ENCODE measurements at regions not wholly inside any gene's neighbourhood (a gene's known extent, or its start where the extent isn't known, plus 50 kb on each side); places are given as distances from the start of the nearest gene placed in this dataset.
"Not testable (repeated sequence)": the region's sequence is repeated elsewhere in the genome, so short reads cannot be mapped to it uniquely, and the experiment has no call there.

DNA sequence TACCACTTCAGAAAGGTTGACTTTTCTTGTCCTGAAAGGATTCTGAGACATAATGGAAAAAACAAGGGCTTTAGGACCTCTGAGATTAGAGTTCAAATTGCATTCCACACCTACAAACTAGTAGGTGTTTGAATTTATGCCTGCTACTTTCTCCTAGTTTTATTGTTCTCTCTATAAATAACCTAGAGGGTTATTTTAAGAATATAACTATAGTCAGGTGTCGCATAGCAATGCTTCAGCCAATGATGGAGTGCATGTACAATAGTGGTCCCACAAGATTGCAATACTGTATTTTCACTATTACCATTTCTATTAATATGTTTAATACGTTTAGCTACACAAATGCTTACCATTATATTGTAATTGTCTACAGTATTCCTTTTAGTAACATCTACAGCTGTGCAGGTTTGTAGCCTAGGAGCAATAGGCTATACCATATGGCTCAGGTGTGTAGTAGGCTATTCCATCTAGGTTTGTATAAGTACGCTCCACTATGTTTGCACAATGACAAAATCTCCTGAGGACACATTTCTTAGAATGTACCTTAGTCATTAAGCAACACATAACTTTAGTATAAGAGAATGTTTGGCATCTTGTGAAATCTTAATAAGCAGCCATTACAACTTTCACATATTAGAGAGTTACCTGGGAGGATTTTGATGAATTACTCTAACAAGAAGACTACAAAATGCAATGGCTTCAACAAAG is 1352.5 kb downstream of the ZPLD1 start:
- DNase-seq = no peak

DNA sequence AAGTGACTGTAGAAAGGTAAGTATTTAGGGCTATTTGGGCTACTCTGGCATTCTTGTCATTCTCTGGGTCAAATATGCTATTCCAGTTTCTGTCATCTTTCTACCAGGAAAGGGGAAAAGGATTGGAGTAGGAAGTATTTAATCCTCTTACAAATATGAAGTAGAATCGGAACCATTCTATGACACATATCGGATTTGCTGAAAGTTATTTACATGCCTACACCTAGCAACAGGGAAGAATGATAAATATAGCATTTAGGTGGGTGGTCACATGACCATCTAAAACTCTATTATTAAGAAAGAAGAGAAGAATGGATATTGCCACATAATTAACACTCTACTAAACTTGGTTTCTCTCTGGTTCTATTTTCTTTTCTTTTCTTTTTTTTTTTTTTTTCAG is 1353.1 kb downstream of the ZPLD1 start:
- DNase-seq = no peak

DNA sequence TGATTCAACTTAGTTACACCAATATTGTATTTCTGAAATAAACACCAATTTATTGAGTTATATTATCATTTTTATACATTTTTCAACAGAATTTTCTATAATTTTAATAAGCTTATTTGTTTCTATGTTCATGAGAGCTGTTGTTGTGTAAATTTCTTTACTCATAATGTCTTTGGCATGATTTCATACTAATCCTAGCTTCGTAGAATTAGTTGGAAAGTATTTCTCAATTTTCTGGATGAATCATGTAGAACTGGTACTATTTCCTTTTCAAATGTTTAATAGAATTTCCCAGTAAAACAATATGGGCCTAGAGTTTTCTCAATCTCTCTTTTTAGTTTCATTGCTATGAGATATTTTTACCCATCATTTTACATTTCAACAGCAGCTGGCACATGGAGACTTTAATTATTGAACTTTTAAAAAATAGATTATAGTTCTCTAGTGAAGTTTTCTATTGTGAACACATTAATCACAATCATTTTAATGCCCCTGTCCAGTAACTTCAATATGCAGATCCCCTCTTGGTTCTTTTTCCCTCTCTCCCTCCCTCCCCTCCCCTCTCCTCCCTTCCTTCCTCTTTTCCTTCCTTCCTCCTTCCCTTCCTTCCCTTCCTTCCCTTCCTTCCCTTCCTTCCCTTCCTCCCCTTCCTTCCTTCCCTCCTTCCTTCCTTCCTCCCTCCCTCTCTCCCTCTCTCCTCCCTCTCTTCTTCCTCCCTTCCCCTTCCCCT is 1357.1 kb downstream of the ZPLD1 start:
- DNase-seq = no peak

DNA sequence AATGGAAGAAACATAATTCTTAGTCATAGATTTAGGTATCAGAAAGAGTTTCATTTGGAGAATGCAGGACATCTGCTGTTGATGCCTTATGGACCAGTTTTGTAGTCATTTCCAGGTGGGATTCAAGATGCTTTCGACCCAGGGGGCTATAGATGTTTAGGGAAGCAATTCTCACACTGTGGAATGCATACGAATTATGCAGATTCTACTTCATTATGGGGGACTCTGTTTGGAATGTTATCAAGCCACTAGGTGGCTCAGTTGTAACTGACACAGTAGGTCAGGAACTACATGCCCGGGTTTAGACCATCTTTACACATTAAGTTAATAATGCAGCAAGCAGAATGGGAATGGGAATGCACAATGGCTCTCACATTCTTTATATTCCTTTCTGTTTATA is 1359.8 kb downstream of the ZPLD1 start:
- DNase-seq = no peak

DNA sequence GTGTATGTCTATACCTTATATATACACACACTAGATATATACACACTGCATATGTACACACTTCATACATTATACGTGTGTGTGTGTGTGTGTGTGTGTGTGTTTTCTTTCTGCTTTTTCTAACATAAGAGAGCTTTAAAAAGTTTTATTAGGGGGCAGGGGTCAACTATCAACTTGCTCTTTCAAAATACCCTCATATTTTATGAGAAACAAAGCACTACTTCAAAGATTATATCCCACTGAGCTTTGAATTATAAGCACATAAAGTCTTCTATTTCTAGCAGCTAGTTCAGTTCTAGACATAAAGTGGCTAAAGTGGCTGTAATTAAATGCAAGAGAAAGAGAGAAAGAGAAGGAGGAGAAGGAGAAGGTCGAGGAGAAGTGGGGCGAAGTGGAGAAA is 1361.3 kb downstream of the ZPLD1 start:
- DNase-seq = no peak

DNA sequence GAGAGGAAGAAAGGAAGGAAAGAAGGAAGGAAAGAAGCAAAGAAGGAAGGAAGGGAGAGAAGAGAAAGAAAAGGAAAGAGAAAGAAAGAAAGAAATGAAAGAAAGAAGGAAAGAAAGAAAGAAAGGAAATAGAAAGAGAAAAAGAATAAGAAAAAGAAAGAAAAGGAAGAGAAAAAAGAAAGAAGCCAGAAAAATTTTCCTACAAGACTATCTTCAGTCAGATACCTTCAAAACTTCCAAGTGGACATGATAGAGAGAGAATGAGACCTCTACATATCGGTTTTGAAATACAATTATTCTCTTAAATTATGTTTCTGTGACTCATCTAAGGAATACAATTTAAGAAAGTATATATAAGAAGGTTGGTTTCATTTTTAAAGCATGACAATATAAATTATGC is 1369.0 kb downstream of the ZPLD1 start:
- DNase-seq = no peak

DNA sequence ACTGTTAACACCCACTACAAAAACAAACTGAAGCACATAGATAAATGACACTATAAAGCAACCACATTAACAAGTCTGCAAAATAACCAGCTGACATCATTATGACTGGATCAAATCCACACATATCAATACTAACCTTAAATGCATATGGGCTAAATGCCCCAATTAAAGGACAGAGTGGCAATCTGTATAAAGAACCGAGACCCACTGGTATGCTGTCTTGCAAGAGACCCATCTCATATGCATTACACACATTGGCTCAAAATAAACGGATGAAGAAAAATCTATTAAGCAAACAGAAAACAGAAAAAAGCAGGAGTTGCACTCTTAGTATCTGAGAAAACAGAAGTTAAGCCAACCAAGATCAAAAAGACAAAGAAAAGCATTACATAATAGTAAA is 1375.4 kb downstream of the ZPLD1 start:
- DNase-seq = no peak

DNA sequence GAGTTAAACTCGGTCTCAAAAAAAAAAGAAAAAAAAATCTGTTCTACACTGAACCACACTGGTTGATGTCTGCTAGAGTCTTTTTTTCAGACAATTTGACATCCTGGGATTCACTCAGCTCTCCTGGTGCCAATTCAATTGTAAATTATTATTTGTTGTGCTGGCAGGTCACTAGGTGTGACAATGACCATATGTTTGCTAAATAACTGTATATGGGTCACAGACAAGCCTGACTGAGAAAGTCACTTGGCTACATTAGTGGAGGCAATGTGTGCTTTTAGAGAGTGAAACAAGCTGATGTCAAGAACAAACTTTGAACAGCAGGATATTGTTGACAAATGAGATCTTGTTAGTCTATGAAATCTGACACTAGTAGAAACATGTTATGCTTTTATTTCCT is 1379.1 kb downstream of the ZPLD1 start:
- DNase-seq = no peak

DNA sequence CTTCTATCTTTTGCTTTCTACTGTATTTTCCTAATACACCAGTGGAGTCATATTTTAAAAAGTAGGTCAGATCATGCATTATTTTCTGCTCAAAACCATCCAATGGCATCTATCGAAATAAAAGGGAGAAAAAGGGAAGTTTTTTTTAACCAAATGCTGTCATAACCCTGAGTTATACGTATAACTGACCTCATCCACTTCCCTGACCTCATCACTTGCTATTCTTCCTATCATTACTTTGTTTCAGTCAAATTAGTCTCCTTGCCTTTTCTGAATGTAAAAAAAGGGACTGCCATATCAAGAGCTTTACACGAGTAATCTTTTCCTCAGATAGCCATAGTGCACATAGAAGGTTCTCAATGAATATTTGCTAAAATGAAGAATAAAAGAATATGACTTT is 1383.6 kb downstream of the ZPLD1 start:
- no peak for DNase-seq

DNA sequence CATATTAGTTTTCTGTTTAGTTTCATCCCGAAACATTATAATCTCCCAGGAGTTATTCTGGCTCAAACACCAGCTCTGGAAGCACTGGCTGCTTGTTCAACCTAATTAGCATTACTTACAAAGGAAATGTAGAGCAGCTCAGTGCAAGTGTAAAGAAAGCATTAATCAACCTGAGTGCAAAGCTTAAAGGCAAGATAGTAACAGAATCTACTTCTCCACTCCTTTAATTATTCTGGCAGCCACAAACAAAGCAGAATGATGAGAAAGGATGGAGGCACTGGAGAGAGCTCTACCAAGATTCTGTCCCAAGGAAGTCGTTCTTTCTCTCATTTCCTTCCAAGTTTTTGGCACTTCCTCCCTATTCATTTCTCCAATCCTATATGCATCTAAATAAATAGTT is 1384.0 kb downstream of the ZPLD1 start:
- DNase-seq = no peak

DNA sequence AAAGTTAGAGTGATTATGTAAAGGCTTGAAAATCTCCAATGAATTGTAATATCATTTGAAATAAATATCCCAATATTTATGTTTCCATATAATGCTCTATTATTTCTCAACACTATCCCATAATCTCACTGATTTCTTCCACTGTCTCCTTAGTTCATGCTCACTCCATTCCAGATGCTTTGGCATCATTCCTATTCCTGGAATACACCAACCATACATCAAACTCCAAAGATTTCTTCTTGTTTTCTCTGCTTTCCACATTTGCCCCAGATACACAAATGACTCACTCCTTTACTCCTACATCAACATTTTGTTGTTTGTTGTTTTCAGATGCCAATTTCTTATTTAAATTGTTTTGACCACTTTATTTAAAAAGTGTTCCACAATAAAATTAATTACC is 1390.8 kb downstream of the ZPLD1 start:
- DNase-seq = no peak

DNA sequence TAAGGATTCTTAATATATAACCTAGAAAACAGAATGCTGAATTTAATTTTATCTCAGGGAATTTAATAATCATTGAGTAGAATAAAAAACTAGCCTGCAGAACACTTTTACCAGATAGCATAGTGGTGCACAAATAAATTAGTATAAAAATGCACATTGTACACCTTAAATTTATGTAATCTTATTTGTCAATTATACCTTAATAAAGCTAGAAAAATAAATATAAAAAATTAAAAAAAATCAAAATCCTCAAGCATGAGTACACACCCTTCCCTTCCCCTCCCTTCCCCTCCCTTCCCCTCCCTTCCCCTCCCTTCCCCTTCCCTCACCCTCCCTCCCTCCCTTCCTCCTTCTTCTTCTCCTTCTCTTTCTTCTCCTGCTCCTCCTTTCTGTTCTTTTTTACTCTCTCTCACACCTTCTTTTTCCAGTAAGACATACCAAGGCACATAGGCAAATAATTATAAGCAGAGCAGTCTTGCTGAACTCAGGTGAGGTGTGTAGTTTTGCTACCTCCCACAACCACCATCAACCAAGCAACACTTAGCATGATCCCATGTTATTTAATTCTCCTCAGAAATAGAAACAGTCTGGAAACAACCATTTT is 1395.0 kb downstream of the ZPLD1 start:
- no peak for DNase-seq

DNA sequence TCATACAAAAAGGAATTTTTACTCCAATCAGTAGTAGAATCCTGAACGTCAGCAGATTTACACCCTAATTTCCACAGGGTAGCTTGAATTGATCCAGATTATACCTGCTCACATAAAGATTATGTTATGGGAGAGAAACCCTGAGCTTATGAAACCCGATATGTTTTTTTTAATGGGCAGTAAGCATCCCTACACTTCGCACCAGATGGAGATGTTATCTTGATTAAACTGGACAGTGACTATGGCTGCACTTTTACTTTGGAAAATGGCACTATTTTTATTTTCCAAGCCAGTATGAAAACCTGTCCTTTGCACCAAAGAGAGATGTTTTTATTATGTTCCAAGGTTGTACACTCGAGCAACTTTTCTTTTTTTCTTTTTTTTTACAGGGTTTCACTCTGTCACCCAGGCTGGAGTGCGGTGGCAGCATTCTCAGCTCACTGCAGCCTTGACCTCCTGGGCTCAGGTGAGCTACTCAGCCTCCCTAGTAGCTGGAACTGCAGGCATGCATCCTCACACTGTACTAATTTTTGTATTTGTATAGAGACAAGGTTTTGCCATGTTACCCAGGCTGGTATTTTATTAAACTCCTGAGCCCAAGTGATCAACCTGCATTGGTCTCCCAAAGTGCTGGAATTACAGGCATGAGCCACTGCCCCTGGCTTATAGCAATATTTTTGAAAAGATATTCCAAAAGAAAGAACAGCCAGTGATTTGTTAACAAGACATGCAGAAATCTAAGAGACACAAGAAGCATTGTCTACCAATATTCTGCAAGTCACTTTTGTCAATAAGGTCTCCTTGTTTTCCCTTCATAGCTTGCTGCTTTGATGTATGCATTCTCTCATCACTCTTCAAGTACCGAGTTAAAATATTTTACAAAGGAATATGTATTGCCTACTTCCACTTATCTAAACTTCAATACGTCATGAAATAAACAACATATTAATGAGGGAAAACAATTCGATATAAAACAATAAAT is 1412.6 kb downstream of the ZPLD1 start:
- no peak for DNase-seq

DNA sequence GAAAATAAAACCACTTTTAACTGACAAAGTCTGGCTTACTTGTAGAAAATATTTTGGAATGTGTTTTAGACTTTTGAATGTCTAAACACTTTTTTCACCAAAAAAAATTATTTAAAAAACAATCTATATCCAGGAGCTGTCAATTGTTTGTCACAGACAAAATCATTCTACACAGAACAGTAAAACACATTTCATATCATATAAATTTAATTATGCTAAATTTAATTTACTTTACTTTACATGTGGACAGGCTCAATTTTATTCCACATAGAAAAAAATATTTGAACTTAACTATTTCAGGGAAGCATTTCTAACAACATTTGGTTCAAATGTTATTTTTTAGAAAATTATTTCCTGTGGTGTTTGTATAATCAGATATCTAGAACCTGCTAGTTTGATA is 1417.0 kb downstream of the ZPLD1 start:
- DNase-seq = no peak

DNA sequence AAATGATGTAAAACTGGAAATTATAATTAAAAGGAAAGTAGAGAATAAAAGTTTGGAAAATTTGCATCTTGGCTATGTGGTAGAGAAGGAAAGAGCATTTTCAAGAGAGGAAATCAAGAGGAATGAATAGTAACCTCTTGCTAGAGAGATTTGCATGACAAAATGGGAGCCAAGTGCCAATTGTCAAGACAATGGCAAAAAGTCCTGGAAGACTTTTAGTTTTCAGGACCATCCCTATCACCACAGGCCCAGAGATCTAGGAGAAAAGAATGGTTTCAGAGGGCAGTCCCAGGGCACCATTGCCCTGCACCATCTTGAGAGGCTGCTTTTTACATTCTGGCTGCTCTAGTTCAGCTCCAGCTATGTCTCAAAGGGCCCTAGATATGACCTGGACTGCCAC is 1427.6 kb downstream of the ZPLD1 start:
- no peak for DNase-seq

DNA sequence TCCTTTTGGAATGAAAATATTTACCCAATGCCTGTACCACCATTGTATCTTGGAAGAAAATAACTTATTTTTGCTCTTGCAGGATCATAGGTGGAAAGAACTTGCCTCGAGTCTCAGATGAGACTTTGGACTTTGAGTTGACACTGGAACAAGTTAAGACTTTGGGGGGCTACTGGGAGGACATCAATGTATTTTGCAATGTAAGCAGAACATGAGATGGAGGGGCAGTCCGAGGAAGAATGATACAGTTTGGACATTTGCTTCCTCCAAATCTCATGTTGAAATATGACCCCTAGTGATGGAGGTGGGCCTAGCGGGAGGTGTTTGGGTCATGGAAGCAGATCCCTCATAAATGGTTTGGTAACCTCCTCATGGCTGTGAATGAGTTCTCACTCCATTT is 1428.6 kb downstream of the ZPLD1 start:
- no peak for DNase-seq

DNA sequence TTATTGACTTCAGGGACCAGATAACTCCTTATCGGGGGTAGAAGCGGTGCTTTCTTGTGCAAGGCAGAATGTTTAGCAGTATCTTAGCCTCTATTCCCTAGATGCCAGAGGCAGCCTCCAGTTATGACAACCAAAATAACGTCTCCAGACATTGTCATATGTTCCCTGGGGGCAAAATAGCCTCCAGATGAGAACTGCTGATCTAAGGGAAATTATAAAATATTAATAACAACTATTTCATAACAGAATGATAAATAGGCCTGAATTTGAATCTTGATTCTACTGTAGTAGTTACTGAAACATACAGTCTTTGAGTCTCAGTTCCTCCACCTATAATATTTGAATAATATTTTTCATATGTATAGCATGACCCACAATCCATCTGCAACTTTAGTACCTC is 1431.3 kb downstream of the ZPLD1 start:
- DNase-seq = no peak

DNA sequence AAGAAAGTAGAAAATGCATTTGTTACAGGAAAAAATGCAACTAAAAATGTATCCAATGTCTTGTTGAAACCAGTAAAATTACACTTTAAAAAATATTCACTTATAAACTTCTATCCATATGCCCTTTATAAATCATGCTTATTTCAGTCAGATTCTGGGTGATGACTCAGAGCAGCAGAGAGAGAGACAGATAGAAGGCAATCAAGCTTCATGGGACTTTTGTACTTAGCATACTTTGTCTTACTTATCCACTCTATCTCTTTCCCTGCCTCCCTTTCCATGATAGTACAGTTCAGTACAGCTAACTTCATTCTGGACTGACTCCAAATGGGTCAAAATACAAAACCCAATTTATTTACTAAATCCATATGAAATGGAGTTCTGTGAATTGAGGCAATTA is 1438.2 kb downstream of the ZPLD1 start:
- DNase-seq = no peak

DNA sequence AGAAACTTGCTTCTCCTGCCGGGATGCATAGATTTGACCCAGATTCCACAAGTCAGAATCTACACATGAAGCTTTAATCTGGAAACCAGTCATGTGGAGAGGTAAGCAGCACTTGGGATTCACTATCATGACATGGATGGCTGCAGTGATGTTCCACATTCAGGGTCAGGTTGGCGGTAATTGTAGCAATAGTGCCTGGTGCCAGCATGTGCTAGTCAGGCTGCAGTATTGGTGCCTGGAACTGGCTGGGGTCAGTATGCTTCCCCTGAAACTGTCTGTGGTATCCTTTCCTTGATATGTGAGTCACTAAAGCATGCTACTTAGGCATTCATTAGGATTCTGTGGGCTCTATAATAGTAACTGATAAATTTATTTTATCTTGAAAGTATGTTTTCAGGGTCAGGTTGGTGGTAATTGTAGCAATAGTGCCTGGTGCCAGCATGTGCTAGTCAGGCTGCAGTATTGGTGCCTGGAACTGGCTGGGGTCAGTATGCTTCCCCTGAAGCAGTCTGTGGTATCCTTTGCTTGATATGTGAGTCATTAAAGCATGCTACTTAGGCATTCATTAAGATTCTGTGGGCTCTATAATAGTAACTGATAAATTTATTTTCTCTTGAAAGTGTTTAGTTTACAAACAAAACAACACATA is 1439.2 kb downstream of the ZPLD1 start:
- DNase-seq = no peak

DNA sequence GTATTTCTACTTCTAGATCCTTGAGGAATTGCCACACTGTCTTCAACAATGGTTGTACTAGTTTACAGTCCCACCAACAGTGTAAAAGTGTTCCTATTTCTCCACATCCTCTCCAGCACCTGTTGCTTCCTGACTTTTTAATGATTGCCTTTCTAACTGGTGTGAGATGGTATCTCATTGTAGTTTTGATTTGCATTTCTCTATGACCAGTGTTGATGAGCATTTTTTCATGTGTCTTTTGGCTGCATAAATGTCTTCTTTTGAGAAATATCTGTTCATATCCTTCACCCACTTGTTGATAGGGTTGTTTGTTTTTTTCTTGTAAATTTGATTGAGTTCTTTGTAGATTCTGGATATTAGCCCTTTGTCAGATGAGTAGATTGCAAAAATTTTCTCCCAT is 1447.0 kb downstream of the ZPLD1 start:
- not testable (repeated sequence) for DNase-seq

DNA sequence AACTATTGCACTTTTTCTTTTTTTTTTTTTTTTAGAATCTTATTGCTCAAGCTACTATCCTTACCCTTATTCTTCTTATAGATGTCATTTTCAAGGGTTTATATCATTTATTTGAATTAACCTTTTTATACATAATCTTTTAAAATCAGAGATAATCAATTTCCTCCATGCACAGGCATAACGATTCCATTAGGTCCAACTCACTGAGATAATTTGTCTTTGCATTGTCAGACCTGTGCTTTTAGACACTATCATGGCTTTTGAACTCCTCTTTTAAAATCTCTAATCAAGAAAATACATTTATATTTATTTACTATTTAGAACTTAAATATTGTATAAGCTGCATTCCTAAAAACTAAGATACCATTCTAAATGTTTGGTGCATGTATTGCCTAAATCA is 1454.9 kb downstream of the ZPLD1 start:
- no peak for DNase-seq
